HG02623 (cell line): ENCODE measurements at regions not wholly inside any gene's neighbourhood (a gene's known extent, or its start where the extent isn't known, plus 50 kb on each side); places are given as distances from the start of the nearest gene placed in this dataset.
"Not testable (repeated sequence)": the region's sequence is repeated elsewhere in the genome, so short reads cannot be mapped to it uniquely, and the experiment has no call there.

Experiments used
- ATAC-seq: cut with Tn5 transposase; IDR thresholded peaks from one replicate; pipeline ENCODE4 v1.9.1; 2021; ENCODE audit warnings: moderate library complexity; ENCODE audit not compliant: unreplicated experiment

DNA sequence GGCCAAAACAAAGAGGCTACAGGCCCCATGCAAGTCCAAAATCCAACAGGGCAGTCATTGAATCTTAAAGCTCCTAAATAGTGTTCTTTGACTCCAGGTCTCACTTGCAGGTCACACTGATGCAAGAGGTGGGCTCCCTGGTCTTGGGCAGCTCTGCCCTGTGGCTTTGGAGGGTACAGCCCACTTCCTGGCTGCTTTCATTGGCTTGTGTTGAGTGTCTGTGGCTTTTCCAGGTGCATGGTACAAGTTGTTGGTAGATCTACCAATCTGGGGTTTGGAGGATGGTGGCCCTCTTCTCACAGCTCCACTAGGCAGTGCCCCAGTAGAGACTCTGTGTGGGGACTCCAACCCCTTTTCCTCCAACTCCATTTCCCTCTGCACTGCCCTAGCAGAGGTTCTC, 115.8 kb upstream of the ALKAL2 start:
- no peak for ATAC-seq

DNA sequence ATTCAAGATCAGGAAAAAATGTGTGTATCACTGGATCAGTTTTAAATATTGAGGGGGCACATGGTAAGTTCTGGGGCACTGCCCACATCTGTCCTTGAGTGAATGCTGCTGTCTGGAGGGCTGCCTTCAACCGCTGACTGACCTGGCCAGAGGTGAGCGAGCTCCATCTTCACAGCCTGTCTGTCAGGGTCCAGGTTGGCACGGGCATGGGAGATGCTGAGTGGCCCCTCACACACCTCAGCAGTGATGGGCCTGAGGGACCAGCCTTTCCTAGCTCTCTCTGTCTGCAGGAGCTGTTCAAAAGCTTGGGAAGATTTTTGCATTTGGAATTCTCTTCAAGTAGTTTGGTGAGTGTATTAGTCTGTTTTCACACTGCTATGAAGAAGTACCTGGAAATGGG, 114.8 kb upstream of the ALKAL2 start:
- no peak for ATAC-seq

DNA sequence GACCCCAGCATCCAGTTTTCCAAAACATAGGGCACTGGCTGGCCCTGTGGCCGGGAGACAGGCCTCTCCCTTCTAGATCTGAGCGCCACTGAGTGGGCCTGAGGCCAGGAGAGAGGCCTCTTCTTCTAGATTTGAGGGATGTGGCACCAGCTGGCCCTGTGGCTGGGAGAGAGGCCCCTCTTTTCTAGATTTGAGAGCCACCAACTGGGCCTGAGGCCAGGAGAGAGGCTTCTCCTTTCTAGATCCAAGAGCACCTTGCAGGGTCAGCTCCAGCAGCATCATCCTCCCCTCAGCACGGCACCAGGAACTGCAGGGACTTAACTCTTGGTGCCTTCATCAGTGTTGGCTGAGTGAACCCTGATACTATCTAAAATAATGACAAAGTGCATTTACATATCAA, 114.3 kb upstream of the ALKAL2 start:
- no peak for ATAC-seq

- ATAC-seq = no peak
These were observed 113.3 kb upstream of the ALKAL2 start for GRCh38 chr2:401019-401679.

GRCh38 chr2:397926-398325, 110.0 kb upstream of the ALKAL2 start:
- no peak for ATAC-seq

GRCh38 chr2:397521-397920, 109.6 kb upstream of the ALKAL2 start:
- no peak for ATAC-seq

DNA sequence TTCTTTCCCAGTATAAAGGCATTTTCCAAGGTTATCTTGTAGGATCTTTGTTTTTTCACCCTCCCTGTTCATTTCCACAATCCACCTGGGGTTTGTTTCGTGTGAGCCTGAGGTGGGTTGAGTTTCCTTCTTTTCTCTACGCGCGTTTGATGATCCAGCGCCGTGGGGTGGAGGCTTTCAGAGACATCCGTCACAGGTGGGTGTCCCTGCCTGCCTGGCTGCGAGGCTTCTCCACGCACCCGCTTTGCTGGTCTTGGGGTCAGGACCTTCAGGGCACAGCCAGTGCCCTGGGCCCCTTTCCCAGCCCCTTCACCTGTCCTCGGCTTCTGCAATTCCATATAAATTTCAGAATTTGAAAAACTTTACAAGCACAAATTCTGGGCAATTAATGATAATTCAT, 109.0 kb upstream of the ALKAL2 start:
- no peak for ATAC-seq

DNA sequence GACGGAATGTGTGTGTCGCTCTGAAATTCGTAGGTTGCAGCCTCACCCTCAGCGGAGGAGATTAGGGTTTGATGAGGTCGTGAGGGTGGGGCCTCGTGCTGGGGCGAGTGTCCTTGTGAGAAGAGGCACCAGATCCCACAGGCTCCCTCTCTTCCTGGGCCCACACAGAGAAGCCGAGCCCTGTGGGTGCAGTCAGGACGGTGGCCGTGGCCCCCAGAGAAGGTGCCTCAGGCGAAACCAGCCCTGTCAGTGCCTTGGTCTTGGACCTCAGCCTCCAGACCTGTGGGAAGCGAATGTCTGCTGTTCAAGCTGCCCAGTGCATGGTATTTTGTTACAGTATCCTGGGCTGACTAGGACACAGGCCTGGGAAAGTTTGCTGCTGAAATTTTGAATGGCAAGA, 108.0 kb upstream of the ALKAL2 start:
- ATAC-seq = no peak

DNA sequence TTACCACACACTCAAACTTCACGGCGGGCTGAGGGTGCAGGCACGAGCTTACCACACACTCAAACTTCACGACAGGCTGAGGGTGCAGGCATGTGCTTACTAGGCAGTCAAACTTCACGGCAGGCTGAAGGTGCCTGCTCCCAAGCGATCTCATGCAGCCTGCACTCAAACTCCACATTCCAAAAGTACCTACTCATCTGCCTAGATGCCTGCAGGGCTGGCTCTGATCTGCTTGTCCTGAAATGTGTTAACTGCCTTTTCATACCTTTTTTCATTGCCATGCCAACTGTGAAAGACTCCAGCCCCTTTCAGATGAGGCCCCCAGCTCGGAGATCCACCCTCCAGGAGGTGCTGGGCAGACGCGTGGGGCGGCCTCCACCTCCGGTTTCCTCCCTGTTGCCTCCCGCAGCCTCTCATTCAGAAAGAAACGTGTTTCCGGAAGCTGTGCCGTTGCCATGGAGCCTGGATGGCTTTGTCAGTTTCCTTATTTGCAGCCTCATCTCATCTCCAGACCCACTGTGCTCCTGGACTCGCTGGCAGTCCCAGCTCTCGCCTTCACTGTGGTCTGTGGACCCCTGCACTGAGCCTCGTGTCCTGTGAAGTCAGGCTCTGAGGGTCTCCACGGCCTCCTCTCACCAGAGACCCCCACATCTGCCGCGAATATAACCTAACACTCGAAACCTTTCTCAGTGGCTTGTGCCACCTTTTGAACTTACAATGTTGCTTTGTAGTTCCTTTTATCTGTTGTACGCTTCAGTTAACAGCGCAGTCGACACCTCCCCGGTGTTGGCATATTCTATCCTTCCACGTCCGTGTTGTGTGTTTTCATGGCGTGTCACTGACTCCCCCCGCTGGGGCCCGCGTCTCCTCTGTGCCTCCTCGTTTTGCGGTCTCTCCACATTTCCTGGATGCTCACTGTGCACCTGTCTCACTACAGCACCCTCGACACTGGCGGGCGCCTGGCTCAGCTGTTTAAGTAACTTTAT, 106.1 kb upstream of the ALKAL2 start:
- ATAC-seq = no peak

DNA sequence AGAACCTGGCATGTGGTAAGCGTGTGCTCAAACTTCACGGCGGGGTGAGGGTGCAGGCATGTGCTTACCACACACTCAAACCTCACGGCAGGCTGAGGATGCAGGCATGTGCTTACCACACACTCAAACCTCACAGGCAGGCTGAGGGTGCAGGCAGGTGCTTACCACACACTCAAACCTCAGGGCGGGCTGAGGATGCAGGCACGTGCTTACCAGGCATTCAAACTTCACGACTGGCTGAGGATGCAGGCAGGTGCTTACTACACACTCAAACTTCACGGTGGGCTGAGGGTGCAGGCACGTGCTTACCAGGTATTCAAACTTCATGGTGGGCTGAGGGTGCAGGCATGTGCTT, 105.0 kb upstream of the ALKAL2 start:
- ATAC-seq = no peak

- no peak for ATAC-seq
These were observed 104.5 kb upstream of the ALKAL2 start for GRCh38 chr2:392181-392925.

DNA sequence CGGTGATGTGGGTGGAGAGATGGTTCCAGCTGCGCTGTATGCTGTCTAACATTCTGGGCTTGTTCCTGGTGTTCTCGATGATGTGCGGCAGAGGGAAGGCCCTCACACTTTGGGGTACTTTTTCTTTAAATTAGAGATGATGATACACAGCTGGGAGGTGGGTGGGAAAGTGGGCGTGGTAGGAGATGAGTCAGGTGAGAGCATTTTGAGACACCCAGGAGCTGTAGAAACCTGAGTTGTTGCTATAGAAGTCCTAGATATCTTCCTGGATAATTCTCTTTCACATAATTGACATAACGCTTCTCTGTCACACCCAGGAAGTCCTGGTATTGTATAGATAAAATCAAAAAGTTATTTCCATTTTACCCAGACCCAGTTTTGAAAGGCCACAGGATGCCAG, 103.8 kb upstream of the ALKAL2 start:
- ATAC-seq = no peak

DNA sequence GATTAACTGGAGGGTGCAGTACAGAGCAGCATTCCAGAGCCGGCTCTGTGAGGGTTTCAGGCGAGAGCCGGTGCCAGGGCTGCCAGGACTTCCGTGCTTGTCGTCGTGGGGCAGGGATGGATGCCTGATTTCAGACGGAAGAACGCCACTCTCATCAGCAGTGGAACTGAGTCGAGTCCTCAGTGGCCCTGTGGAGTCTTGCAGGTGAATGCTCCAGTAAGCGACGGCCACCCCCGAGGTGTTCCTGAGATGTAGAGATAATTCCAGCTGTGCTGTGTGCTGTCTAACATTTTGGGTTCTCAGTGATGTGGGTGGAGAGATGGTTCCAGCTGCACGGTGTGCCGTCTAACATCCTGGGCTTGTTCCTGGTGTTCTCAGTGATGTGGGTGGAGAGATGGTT, 103.1 kb upstream of the ALKAL2 start:
- ATAC-seq = no peak

GRCh38 chr2:389985-390384, 102.1 kb upstream of the ALKAL2 start:
- ATAC-seq = not testable (repeated sequence)

DNA sequence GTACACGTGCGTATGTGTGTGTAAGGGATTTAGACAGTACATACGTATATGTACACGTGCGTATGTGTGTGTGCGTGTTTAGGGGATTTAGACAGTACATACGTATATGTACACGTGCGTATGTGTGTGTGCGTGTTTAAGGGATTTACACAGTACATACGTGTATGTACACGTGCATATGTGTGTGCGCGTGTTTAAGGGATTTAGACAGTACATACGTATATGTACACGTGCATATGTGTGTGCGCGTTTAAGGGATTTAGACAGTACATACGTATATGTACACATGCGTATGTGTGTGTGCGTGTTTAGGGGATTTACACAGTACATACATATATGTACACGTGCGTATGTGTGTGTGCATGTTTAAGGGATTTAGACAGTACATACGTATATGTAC, 100.9 kb upstream of the ALKAL2 start:
- not testable (repeated sequence) for ATAC-seq

DNA sequence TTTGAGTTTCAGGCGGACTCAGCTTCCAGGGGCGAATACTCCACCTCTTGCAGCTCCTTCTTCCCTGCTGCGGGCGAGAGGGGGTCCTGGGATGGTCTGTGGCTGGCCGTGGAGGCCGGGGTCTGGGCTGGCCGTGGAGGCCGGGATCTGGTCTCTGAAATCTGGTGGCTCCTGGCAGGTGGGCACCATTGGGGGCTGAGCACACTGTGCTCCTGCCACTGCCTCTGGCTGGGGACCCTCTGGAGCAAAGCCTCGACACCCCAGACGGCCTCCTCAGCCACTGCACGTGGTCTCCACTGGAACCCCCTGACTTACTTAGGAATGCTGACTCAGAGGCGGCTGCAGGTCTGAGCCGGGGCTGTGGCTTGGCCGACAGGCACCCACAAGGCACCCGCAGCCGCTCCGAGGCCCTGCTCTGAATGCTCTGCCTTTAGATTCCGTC, 100.1 kb upstream of the ALKAL2 start:
- no peak for ATAC-seq

DNA sequence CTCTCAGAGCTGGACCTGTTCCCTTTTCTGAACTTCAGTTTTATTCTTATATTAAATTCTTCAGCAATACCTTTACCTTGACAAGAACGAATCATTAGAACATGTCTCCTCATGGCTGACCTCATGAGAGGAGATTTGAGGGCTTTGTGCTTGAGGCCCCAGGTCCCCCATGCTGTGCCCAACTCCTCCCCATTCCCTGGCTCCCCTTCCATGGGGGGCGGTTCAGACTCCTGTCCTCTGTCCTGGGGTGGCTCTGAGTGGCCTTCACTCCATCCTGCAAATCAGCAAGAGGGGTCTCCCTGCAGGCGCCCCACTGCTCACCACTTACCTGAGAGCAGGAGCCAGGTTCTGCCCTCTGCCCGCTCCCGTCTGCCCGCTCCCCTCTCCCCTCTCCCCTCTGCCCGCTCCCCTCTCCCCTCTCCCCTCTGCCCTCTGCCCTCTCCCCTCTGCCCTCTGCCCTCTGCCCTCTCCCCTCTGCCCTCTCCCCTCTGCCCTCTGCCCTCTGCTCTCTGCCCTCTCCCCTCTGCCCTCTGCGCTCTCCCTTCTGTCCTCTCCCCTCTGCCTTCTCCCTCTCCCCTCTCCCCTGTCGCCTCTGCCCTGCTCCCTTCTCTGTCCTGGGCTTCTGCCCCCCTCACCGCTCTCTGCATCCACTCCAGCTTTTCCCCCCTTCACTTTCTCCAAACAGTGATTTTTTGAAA, 98.7 kb upstream of the ALKAL2 start:
- ATAC-seq = no peak

GRCh38 chr2:385785-386184, 97.9 kb upstream of the ALKAL2 start:
- ATAC-seq = no peak

GRCh38 chr2:385061-385460, 97.2 kb upstream of the ALKAL2 start:
- ATAC-seq = no peak

DNA sequence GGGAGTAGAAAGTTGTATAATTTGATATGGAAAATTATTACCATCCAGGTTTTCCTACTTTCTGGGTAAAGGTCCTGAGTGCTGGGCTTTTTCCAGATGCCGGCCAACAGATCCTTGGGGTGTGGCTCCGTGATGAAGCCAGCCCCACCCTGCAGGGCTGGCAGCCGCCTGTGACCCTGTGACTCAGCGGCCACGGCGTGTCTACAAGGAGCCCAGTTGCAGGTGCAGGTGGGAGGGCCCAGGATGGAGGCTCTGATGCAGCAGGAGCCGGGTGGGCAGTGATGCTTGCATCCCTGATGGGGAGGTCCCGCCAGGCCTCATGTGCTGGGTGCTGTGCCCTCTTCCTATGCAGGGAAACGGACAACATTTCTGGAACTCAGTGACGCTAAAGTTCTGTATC, 96.0 kb upstream of the ALKAL2 start:
- no peak for ATAC-seq

DNA sequence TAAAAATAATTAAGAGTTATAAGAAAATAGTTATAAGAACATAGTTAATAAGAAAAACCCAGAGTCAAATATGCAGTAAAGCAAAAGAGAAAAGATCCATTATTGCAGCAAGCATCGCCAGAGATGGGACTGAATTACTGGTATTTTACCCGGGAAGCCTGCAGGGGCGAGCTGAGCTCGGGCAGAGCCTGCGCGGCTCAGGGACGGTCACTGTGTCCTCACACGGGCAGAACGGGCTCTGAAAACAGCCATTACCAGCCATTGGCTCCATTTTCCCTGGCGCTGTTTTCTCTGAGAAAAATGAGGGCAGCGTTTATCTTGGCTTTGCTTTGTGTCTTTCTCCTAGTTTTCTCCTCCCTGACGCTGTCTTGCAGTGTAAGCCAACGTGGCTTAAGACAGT, 95.3 kb upstream of the ALKAL2 start:
- no peak for ATAC-seq
